Testis (tissue), 2 donors: ENCODE measurements at regions not wholly inside any gene's neighbourhood (a gene's known extent, or its start where the extent isn't known, plus 50 kb on each side); places are given as distances from the start of the nearest gene placed in this dataset.

Experiments
- DNase-seq: peaks from one replicate; pipeline ENCODE4 v3.0.0-alpha.2; 2019
- H3K27ac ChIP-seq, 2 donors: fragments of 200-600 bp; sonication (generic); one replicate each; pipeline ENCODE4 v1.5.1; 2019
- H3K27me3 ChIP-seq: fragments of 200-600 bp; sonication (generic); one replicate; pipeline ENCODE4 v1.5.1; 2019
- H3K36me3 ChIP-seq: fragments of 200-600 bp; sonication (generic); one replicate; pipeline ENCODE4 v1.5.1; 2017; ENCODE audit warnings: low read depth; ENCODE audit errors: missing control alignments
- H3K4me1 ChIP-seq: fragments of 200-600 bp; sonication (generic); one replicate; pipeline ENCODE4 v1.5.1; 2019
- H3K4me3 ChIP-seq, 2 donors: fragments of 200-600 bp; sonication (generic); one replicate each; pipeline ENCODE4 v1.5.1; 2017 to 2019
- H3K9me3 ChIP-seq: fragments of 200-600 bp; sonication (generic); one replicate; pipeline ENCODE4 v1.5.1; 2017
- CTCF ChIP-seq, 3 experiments: fragments of 450-650 bp in 2 of 3; fragments of 200-600 bp in 1 of 3; sonication (generic) in 1 of 3; IDR thresholded peaks; one replicate each; pipeline ENCODE4 v1.5.1; 2016 to 2019; ENCODE audit warnings: antibody characterized with exemption in 3 of 3, mild to moderate bottlenecking in 2 of 3, moderate library complexity in 1 of 3
- POLR2A ChIP-seq: fragments of 450-650 bp; IDR thresholded peaks from one replicate; pipeline ENCODE4 v1.6.1; 2017; ENCODE audit warnings: antibody characterized with exemption, mild to moderate bottlenecking, moderate library complexity
- WGBS, 2 donors: methylation state at CpG; one replicate each; pipeline ENCODE4 v1.1.5; 2018; 5-methylcytosine and 5-hydroxymethylcytosine counted together
- intact Hi-C: fragments of 100-400 bp; cut with DNase I; formaldehyde crosslinking; loops from one replicate; pipeline ENCODE4 v1.15.1; 2023; ENCODE audit warnings: low total_unique reads

DNA sequence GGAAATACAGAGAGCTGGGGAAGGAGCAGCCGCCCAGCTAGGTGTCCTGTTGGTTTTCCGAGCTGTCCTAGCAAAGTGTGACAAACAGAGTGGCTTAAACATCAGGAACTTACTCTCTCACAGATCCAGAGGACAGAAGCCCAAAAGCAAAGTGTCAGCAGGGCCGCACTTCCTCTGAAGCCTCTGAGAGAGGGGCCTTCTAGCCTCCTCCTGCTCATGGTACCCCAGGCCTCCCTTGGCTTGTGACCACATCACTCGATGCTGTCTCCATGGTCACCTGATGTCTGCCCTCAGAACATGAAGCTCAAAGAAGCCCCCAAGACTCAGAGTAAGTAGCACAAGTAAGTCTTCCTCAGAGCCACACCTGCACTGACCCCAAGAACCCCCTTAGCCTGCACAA, 650.5 kb upstream of the ID2 start:
- no peak overlapping the region for H3K27ac ChIP-seq
- WGBS, 2 donors: 92 to 94% methylated on average over 4 of the region's 4 CpGs
- no peaks in the 10 kb centered on the region for H3K27me3 ChIP-seq
- no peaks in the 10 kb centered on the region for H3K4me1 ChIP-seq
- no peaks in the 10 kb centered on the region for H3K36me3 ChIP-seq
- no peak for DNase-seq
- H3K4me3 ChIP-seq: no peak overlapping the region
- no peaks in the 10 kb centered on the region for H3K9me3 ChIP-seq
- TF ChIP-seq CTCF (IDR thresholded peaks at IDR 0.05) (no peak), POLR2A (no peak)
- intact Hi-C loops: no loop called here

DNA sequence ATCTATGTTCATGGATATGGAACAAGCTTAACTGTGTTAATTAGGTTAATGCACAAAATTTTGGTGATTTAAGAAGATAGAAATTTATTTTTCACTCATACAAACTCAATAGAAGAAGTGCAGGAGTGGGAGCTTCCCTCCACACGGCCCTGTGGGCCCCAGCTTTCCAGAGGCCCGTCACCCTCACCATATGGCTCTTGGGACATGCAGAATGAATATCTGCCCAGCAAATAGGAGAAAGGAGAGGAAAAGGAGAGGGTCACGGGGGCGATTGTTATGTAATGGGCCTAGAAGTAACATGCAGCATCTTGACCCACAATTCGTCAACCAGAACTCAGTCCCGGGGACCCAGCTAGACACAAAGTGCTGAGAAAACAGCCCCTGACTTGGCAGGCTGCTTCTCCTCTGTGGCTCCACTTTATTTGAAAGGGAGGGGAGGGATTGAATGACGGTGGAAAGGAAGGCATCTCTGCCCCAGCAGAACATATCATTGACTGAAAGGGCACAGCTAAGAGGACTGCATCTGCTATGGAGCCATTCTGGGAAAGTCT, 648.2 kb upstream of the ID2 start:
- intact Hi-C loops: no loop called here
- Histone ChIP-seq H3K36me3 (no peaks in the 10 kb centered on the region), H3K4me1 (no peaks in the 10 kb centered on the region), H3K27me3 (no peaks in the 10 kb centered on the region), H3K9me3 (no peaks in the 10 kb centered on the region), H3K4me3 (no peak overlapping the region), H3K27ac (no peak overlapping the region)
- DNase-seq: no peak
- no peak for TF ChIP-seq CTCF (IDR thresholded peaks at IDR 0.05)
- TF ChIP-seq POLR2A: no peak
- WGBS, 2 donors: 86 to 87% methylated on average over 7 of the region's 7 CpGs

DNA sequence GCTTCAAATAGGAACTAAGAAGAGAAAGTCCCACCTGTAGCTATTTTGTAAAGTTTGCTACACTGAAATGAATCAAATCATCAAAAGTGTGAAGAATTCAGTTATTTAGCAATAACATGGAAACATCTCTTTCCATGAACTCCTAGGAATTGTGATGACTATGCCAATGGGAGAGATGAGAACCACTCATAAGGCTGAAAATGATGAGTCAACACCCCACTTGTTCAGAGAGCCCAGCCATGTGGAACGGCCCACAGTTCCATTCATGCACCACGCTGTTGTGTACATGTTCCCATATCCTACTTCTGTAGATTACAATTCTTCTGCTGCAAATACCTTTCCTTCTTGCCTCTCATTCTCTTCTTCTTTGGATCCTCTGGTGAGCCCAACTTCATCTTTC, 645.5 kb upstream of the ID2 start:
- Histone ChIP-seq H3K4me3 (no peak overlapping the region), H3K27ac (no peak overlapping the region), H3K4me1 (no peaks in the 10 kb centered on the region), H3K27me3 (no peaks in the 10 kb centered on the region), H3K36me3 (no peaks in the 10 kb centered on the region), H3K9me3 (no peaks in the 10 kb centered on the region)
- DNase-seq: no peak
- TF ChIP-seq POLR2A (no peak), CTCF (IDR thresholded peaks at IDR 0.05) (no peak)
- intact Hi-C loops: no loop called here
- 92 to 98% methylated on average over 2 of the region's 2 CpGs for WGBS, 2 donors

- 74 to 78% methylated on average over 2 of the region's 2 CpGs for WGBS, 2 donors
- intact Hi-C loops: no loop called here
- H3K27ac ChIP-seq: no peak overlapping the region
Observed at GRCh38 chr2:8039732-8040131, 642.1 kb upstream of the ID2 start.

More at GRCh38 chr2:8039732-8040131, 642.1 kb upstream of the ID2 start:
- no peaks in the 10 kb centered on the region for H3K4me1 ChIP-seq
- no peaks in the 10 kb centered on the region for H3K36me3 ChIP-seq
- H3K4me3 ChIP-seq: no peak overlapping the region
- no peaks in the 10 kb centered on the region for H3K27me3 ChIP-seq
- no peak for TF ChIP-seq POLR2A
- TF ChIP-seq CTCF (IDR thresholded peaks at IDR 0.05): no peak
- no peak for DNase-seq
- H3K9me3 ChIP-seq: no peaks in the 10 kb centered on the region
